ENCODE measurements at regions not wholly inside any gene's neighbourhood (a gene's known extent, or its start where the extent isn't known, plus 50 kb on each side); places are given as distances from the start of the nearest gene placed in this dataset.

GRCh38 chr15:60130398-60130797, 126.3 kb downstream of the FOXB1 start:
- Histone ChIP-seq H3K4me3 (no peak overlapping the region), H3K27ac (no peak overlapping the region)
- no peak for TF ChIP-seq CTCF (IDR thresholded peaks at IDR 0.05)
- no peak for DNase-seq (ENCODE audit: low spot score)

- Histone ChIP-seq H3K4me3 (no peak overlapping the region), H3K27ac (no peak overlapping the region)
- no peak for TF ChIP-seq CTCF (IDR thresholded peaks at IDR 0.05)
- no peak for DNase-seq (ENCODE audit: low spot score)
Observed at GRCh38 chr15:60130821-60131220, 126.7 kb downstream of the FOXB1 start.

- no peak for TF ChIP-seq CTCF (IDR thresholded peaks at IDR 0.05)
- no peak for DNase-seq (ENCODE audit: low spot score)
- no peak overlapping the region for H3K27ac ChIP-seq
- H3K4me3 ChIP-seq, result no peak overlapping the region
Observed at GRCh38 chr15:60134609-60135008, 130.5 kb downstream of the FOXB1 start.

GRCh38 chr15:60135961-60136360, 131.8 kb downstream of the FOXB1 start:
- H3K27ac ChIP-seq, result no peak overlapping the region
- no peak for DNase-seq (ENCODE audit: low spot score)
- no peak overlapping the region for H3K4me3 ChIP-seq
- TF ChIP-seq CTCF (IDR thresholded peaks at IDR 0.05), result no peak

GRCh38 chr15:60137711-60138396, 133.7 kb downstream of the FOXB1 start:
- DNase-seq (ENCODE audit: low spot score), result no peak
- Histone ChIP-seq H3K4me3 (no peak overlapping the region), H3K27ac (no peak overlapping the region)
- TF ChIP-seq CTCF (IDR thresholded peaks at IDR 0.05), result no peak

- DNase-seq (ENCODE audit: low spot score), result no peak
- Histone ChIP-seq H3K4me3 (no peak overlapping the region), H3K27ac (no peak overlapping the region)
- TF ChIP-seq CTCF (IDR thresholded peaks at IDR 0.05), result no peak
Observed at GRCh38 chr15:60138397-60138968, 134.4 kb downstream of the FOXB1 start.

GRCh38 chr15:60152386-60152785, 148.3 kb downstream of the FOXB1 start:
- TF ChIP-seq CTCF (IDR thresholded peaks at IDR 0.05), result no peak
- no peak overlapping the region for H3K27ac ChIP-seq
- no peak for DNase-seq (ENCODE audit: low spot score)
- H3K4me3 ChIP-seq, result no peak overlapping the region
